ENCODE measurements at regions not wholly inside any gene's neighbourhood (a gene's known extent, or its start where the extent isn't known, plus 50 kb on each side); places are given as distances from the start of the nearest gene placed in this dataset.

GRCh38 chr11:122046438-122046837, 69.6 kb downstream of the BLID start:
- no peaks in the 10 kb centered on the region for H3K36me3 ChIP-seq
- intact Hi-C loops (cut with DNase I) = no loop called here
- no peak for TF ChIP-seq POLR2AphosphoS5 (IDR thresholded peaks at IDR 0.05)
- TF ChIP-seq CTCF (IDR thresholded peaks at IDR 0.05) = no peak
- no peak for TF ChIP-seq POLR2A (IDR thresholded peaks at IDR 0.05)
- H3K4me3 ChIP-seq = no peak overlapping the region
- no peak for DNase-seq (ENCODE audit: low spot score)
- WGBS = 67% methylated on average over 4 of the region's 4 CpGs
- H3K27ac ChIP-seq = no peak overlapping the region
- no peaks in the 10 kb centered on the region for H3K9me3 ChIP-seq
- peaks cover 3% of the 10 kb centered on the region for H3K27me3 ChIP-seq (replicated peaks; ENCODE audit: insufficient read depth)
- no peaks in the 10 kb centered on the region for H3K4me1 ChIP-seq (replicated peaks)

GRCh38 chr11:122045181-122045586, 70.8 kb downstream of the BLID start:
- Histone ChIP-seq H3K4me1 (replicated peaks) (no peaks in the 10 kb centered on the region), H3K36me3 (no peaks in the 10 kb centered on the region), H3K27me3 (replicated peaks; ENCODE audit: insufficient read depth) (peaks cover 3% of the 10 kb centered on the region), H3K27ac (no peak overlapping the region), H3K4me3 (no peak overlapping the region), H3K9me3 (no peaks in the 10 kb centered on the region)
- no peak for DNase-seq (ENCODE audit: low spot score)
- intact Hi-C loops (cut with DNase I) = no loop called here
- 22% methylated on average over 3 of the region's 3 CpGs for WGBS
- no peak for TF ChIP-seq POLR2AphosphoS5 (IDR thresholded peaks at IDR 0.05)
- no peak for TF ChIP-seq CTCF (IDR thresholded peaks at IDR 0.05)
- TF ChIP-seq POLR2A (IDR thresholded peaks at IDR 0.05) = no peak

GRCh38 chr11:122044086-122044485, 71.9 kb downstream of the BLID start:
- no peaks in the 10 kb centered on the region for H3K4me1 ChIP-seq (replicated peaks)
- 72% methylated on average over 4 of the region's 4 CpGs for WGBS
- H3K27ac ChIP-seq = no peak overlapping the region
- H3K36me3 ChIP-seq = no peaks in the 10 kb centered on the region
- no peak for DNase-seq (ENCODE audit: low spot score)
- TF ChIP-seq CTCF (IDR thresholded peaks at IDR 0.05) (no peak), POLR2A (IDR thresholded peaks at IDR 0.05) (no peak), POLR2AphosphoS5 (IDR thresholded peaks at IDR 0.05) (no peak)
- no peak overlapping the region for H3K4me3 ChIP-seq
- intact Hi-C loops (cut with DNase I) = no loop called here
- no peaks in the 10 kb centered on the region for H3K9me3 ChIP-seq
- peaks cover 3% of the 10 kb centered on the region for H3K27me3 ChIP-seq (replicated peaks; ENCODE audit: insufficient read depth)

GRCh38 chr11:122042981-122043380, 73.0 kb downstream of the BLID start:
- no peaks in the 10 kb centered on the region for H3K36me3 ChIP-seq
- H3K4me1 ChIP-seq (replicated peaks) = no peaks in the 10 kb centered on the region
- no peak for DNase-seq (ENCODE audit: low spot score)
- intact Hi-C loops (cut with DNase I) = no loop called here
- no peaks in the 10 kb centered on the region for H3K9me3 ChIP-seq
- no peak overlapping the region for H3K27ac ChIP-seq
- WGBS = 73% methylated on average over 7 of the region's 7 CpGs
- no peak overlapping the region for H3K4me3 ChIP-seq
- TF ChIP-seq CTCF (IDR thresholded peaks at IDR 0.05) (no peak), POLR2AphosphoS5 (IDR thresholded peaks at IDR 0.05) (no peak), POLR2A (IDR thresholded peaks at IDR 0.05) (no peak)
- H3K27me3 ChIP-seq (replicated peaks; ENCODE audit: insufficient read depth) = peaks cover 3% of the 10 kb centered on the region

GRCh38 chr11:122040464-122040863, 75.6 kb downstream of the BLID start:
- H3K4me1 ChIP-seq (replicated peaks) = no peaks in the 10 kb centered on the region
- TF ChIP-seq POLR2A (IDR thresholded peaks at IDR 0.05) (no peak), POLR2AphosphoS5 (IDR thresholded peaks at IDR 0.05) (no peak), CTCF (IDR thresholded peaks at IDR 0.05) (no peak)
- no peaks in the 10 kb centered on the region for H3K36me3 ChIP-seq
- no peaks in the 10 kb centered on the region for H3K9me3 ChIP-seq
- H3K4me3 ChIP-seq = no peak overlapping the region
- peaks cover 3% of the 10 kb centered on the region for H3K27me3 ChIP-seq (replicated peaks; ENCODE audit: insufficient read depth)
- no peak overlapping the region for H3K27ac ChIP-seq
- intact Hi-C loops (cut with DNase I) = no loop called here
- DNase-seq (ENCODE audit: low spot score) = no peak
- 24% methylated on average over 6 of the region's 6 CpGs for WGBS
